Progenitor cell of endocrine pancreas (in vitro differentiated cells): ENCODE measurements at regions not wholly inside any gene's neighbourhood (a gene's known extent, or its start where the extent isn't known, plus 50 kb on each side); places are given as distances from the start of the nearest gene placed in this dataset.

ENCODE experiments used
- DNase-seq: peaks from one replicate; pipeline ENCODE4 v3.0.0; 2021; ENCODE audit warnings: low spot score; ENCODE audit not compliant: unreplicated experiment
- H3K27ac Mint-ChIP-seq: 2 replicates; pipeline ENCODE4 v1.8.0; 2021; ENCODE audit warnings: mild to moderate bottlenecking, moderate library complexity, mixed read lengths
- H3K27me3 Mint-ChIP-seq: 2 replicates; pipeline ENCODE4 v1.8.0; 2021; ENCODE audit warnings: mixed read lengths
- H3K36me3 Mint-ChIP-seq: 2 replicates; pipeline ENCODE4 v1.8.0; 2022; ENCODE audit warnings: mixed read lengths; ENCODE audit not compliant: insufficient read depth
- H3K4me1 Mint-ChIP-seq: 2 replicates; pipeline ENCODE4 v1.8.0; 2021; ENCODE audit warnings: low read depth, mixed read lengths
- H3K4me3 Mint-ChIP-seq: 2 replicates; pipeline ENCODE4 v1.8.0; 2021; ENCODE audit warnings: low read depth, mild to moderate bottlenecking, moderate library complexity, mixed read lengths
- H3K9me3 Mint-ChIP-seq: 2 replicates; pipeline ENCODE4 v1.8.0; 2021; ENCODE audit warnings: low read depth, mixed read lengths
- CTCF ChIP-seq: fragments of 200-600 bp; sonication (generic); IDR thresholded peaks from one replicate; pipeline ENCODE4 v1.5.0; 2021; ENCODE audit warnings: antibody characterized with exemption, mild to moderate bottlenecking; ENCODE audit not compliant: unreplicated experiment

- H3K36me3 Mint-ChIP-seq, result no peaks in the 10 kb centered on the region
These were observed 50.9 kb upstream of the TAB2 start for GRCh38 chr6:149266659-149267058.

DNA sequence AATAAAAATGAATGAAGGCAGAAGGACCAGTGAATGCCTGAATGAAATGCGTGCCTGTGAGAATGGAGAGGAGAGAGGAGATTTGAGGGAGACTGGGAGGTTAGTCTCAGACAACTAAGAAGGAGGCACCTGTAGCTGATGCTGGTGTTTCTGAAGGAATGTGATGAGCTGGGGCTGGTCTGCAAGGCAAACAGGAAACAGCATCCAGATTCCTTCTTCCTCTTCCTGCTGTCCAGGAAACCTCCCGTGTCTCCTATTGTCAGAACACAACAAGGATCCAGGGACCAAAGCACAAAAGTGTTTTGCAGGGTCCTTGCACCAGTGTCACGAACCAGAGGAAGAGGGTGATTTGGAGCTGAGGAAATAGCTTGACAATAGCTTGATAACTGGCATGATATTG is 50.4 kb upstream of the TAB2 start:
- H3K4me1 Mint-ChIP-seq, result no peaks in the 10 kb centered on the region
- H3K27me3 Mint-ChIP-seq, result peaks cover 38% of the 10 kb centered on the region
- no peak overlapping the region for H3K27ac Mint-ChIP-seq
- H3K36me3 Mint-ChIP-seq, result no peaks in the 10 kb centered on the region
- no peaks in the 10 kb centered on the region for H3K9me3 Mint-ChIP-seq
- no peak overlapping the region for H3K4me3 Mint-ChIP-seq
- no peak for DNase-seq
- TF ChIP-seq CTCF, result no peak

More at GRCh38 chr6:149266659-149267058, 50.9 kb upstream of the TAB2 start:
- H3K27me3 Mint-ChIP-seq, result peaks cover 38% of the 10 kb centered on the region
- no peak overlapping the region for H3K27ac Mint-ChIP-seq
- TF ChIP-seq CTCF, result no peak
- H3K9me3 Mint-ChIP-seq, result no peaks in the 10 kb centered on the region
- H3K4me3 Mint-ChIP-seq, result no peak overlapping the region
- no peak for DNase-seq
- no peaks in the 10 kb centered on the region for H3K4me1 Mint-ChIP-seq

GRCh38 chr6:149267513-149268043 is 49.9 kb upstream of the TAB2 start:
- H3K4me3 Mint-ChIP-seq, result no peak overlapping the region
- no peak for DNase-seq
- no peak overlapping the region for H3K27ac Mint-ChIP-seq
- H3K27me3 Mint-ChIP-seq, result peaks cover 38% of the 10 kb centered on the region
- H3K36me3 Mint-ChIP-seq, result no peaks in the 10 kb centered on the region
- H3K9me3 Mint-ChIP-seq, result peaks cover 3% of the 10 kb centered on the region
- TF ChIP-seq CTCF, result no peak
- H3K4me1 Mint-ChIP-seq, result no peaks in the 10 kb centered on the region
